ENCODE measurements at regions not wholly inside any gene's neighbourhood (a gene's known extent, or its start where the extent isn't known, plus 50 kb on each side); places are given as distances from the start of the nearest gene placed in this dataset.

- TF ChIP-seq EP300 (IDR thresholded peaks at IDR 0.05; ENCODE audit: borderline replicate concordance) (no peak), MAX (IDR thresholded peaks at IDR 0.05) (no peak), REST (IDR thresholded peaks at IDR 0.05; ENCODE audit: low read depth) (no peak), CEBPB (IDR thresholded peaks at IDR 0.05) (no peak), USF1 (IDR thresholded peaks at IDR 0.05) (no peak), TAF1 (IDR thresholded peaks at IDR 0.05; ENCODE audit: low read depth) (no peak), CREB1 (IDR thresholded peaks at IDR 0.05; ENCODE audit: low read depth) (no peak)
Measured at GRCh38 chr6:66199171-66199570, 492.1 kb upstream of the EYS start.
